ENCODE measurements at regions not wholly inside any gene's neighbourhood (a gene's known extent, or its start where the extent isn't known, plus 50 kb on each side); places are given as distances from the start of the nearest gene placed in this dataset.

GRCh38 chr7:25546306-25546705 lies 318.0 kb upstream of the NPVF start:
- TF ChIP-seq CTCF (conservative IDR thresholded peaks at IDR 0.05): no peak
- no peak for TF ChIP-seq EZH2 (IDR thresholded peaks at IDR 0.05; ENCODE audit: low read depth)
